ENCODE measurements at regions not wholly inside any gene's neighbourhood (a gene's known extent, or its start where the extent isn't known, plus 50 kb on each side); places are given as distances from the start of the nearest gene placed in this dataset.

- DNase-seq = no peak
Measured at GRCh38 chr9:82369251-82369945, 380.8 kb downstream of the SPATA31D1 start.

GRCh38 chr9:82375041-82375440 lies 386.5 kb downstream of the SPATA31D1 start:
- no peak overlapping the region for H3K9ac ChIP-seq (ENCODE audit: low read depth, low read length)
- DNase-seq (no peak), ATAC-seq (ENCODE audit: insufficient read depth, low read depth) (no peak)
- no peaks in the 10 kb centered on the region for H3K9me3 ChIP-seq (ENCODE audit: insufficient read depth, low read length, severe bottlenecking)
- H3K4me2 ChIP-seq (ENCODE audit: insufficient read depth, low read length) = no peak overlapping the region
- no peaks in the 10 kb centered on the region for H3K4me1 ChIP-seq (ENCODE audit: insufficient read depth, low read length)
- H3K27ac ChIP-seq (ENCODE audit: low read length) = no peak overlapping the region
- no peak for TF ChIP-seq CTCF (IDR thresholded peaks at IDR 0.05; ENCODE audit: borderline replicate concordance, extremely low read depth, low read length, poor library complexity, severe bottlenecking)
- no peak for TF ChIP-seq EZH2 (IDR thresholded peaks at IDR 0.05; ENCODE audit: borderline replicate concordance, low read depth, low read length, severe bottlenecking)
- no peak overlapping the region for H2AFZ ChIP-seq (ENCODE audit: low read depth, low read length)
- no peaks in the 10 kb centered on the region for H3K36me3 ChIP-seq (ENCODE audit: insufficient read depth, low read length)
- H3K27me3 ChIP-seq (ENCODE audit: insufficient read depth, low read length, poor library complexity) = no peaks in the 10 kb centered on the region
- H4K20me1 ChIP-seq (ENCODE audit: insufficient read depth, low read length) = no peaks in the 10 kb centered on the region
- no peak overlapping the region for H3K4me3 ChIP-seq (ENCODE audit: low read depth in 1 of 2, low read length in 2 of 2)
- H3K79me2 ChIP-seq (ENCODE audit: insufficient read depth, low read length) = no peaks in the 10 kb centered on the region

More at GRCh38 chr9:82369251-82369945, 380.8 kb downstream of the SPATA31D1 start:
- Histone ChIP-seq H2AFZ (ENCODE audit: low read depth, low read length) (no peak overlapping the region), H3K4me3 (ENCODE audit: low read depth in 1 of 2, low read length in 2 of 2) (no peak overlapping the region), H3K27ac (ENCODE audit: low read length) (no peak overlapping the region), H3K9ac (ENCODE audit: low read depth, low read length) (no peak overlapping the region), H3K79me2 (ENCODE audit: insufficient read depth, low read length) (no peaks in the 10 kb centered on the region), H3K4me2 (ENCODE audit: insufficient read depth, low read length) (no peak overlapping the region), H3K27me3 (ENCODE audit: insufficient read depth, low read length, poor library complexity) (no peaks in the 10 kb centered on the region), H3K36me3 (ENCODE audit: insufficient read depth, low read length) (no peaks in the 10 kb centered on the region), H3K9me3 (ENCODE audit: insufficient read depth, low read length, severe bottlenecking) (no peaks in the 10 kb centered on the region), H4K20me1 (ENCODE audit: insufficient read depth, low read length) (no peaks in the 10 kb centered on the region), H3K4me1 (ENCODE audit: insufficient read depth, low read length) (no peaks in the 10 kb centered on the region)
- TF ChIP-seq CTCF (IDR thresholded peaks at IDR 0.05; ENCODE audit: borderline replicate concordance, extremely low read depth, low read length, poor library complexity, severe bottlenecking) (no peak), EZH2 (IDR thresholded peaks at IDR 0.05; ENCODE audit: borderline replicate concordance, low read depth, low read length, severe bottlenecking) (no peak)
- no peak for ATAC-seq (ENCODE audit: insufficient read depth, low read depth)

GRCh38 chr9:82376677-82377232 lies 388.2 kb downstream of the SPATA31D1 start:
- TF ChIP-seq CTCF (IDR thresholded peaks at IDR 0.05; ENCODE audit: borderline replicate concordance, extremely low read depth, low read length, poor library complexity, severe bottlenecking) = no peak
- TF ChIP-seq EZH2 (IDR thresholded peaks at IDR 0.05; ENCODE audit: borderline replicate concordance, low read depth, low read length, severe bottlenecking) = no peak
- Histone ChIP-seq H3K9ac (ENCODE audit: low read depth, low read length) (no peak overlapping the region), H3K4me3 (ENCODE audit: low read depth in 1 of 2, low read length in 2 of 2) (no peak overlapping the region), H3K27me3 (ENCODE audit: insufficient read depth, low read length, poor library complexity) (no peaks in the 10 kb centered on the region), H3K4me2 (ENCODE audit: insufficient read depth, low read length) (no peak overlapping the region), H3K27ac (ENCODE audit: low read length) (no peak overlapping the region), H3K4me1 (ENCODE audit: insufficient read depth, low read length) (no peaks in the 10 kb centered on the region), H3K36me3 (ENCODE audit: insufficient read depth, low read length) (no peaks in the 10 kb centered on the region), H3K79me2 (ENCODE audit: insufficient read depth, low read length) (no peaks in the 10 kb centered on the region), H2AFZ (ENCODE audit: low read depth, low read length) (no peak overlapping the region), H3K9me3 (ENCODE audit: insufficient read depth, low read length, severe bottlenecking) (no peaks in the 10 kb centered on the region), H4K20me1 (ENCODE audit: insufficient read depth, low read length) (no peaks in the 10 kb centered on the region)
- DNase-seq (no peak), ATAC-seq (ENCODE audit: insufficient read depth, low read depth) (no peak)
